Astrocyte (in vitro differentiated cells and primary cell): ENCODE measurements at regions not wholly inside any gene's neighbourhood (a gene's known extent, or its start where the extent isn't known, plus 50 kb on each side); places are given as distances from the start of the nearest gene placed in this dataset.

Experiments
- DNase-seq: peaks from one replicate; pipeline ENCODE4 v3.0.0-alpha.2; 2010; ENCODE audit warnings: low read depth
- FAIRE-seq: peaks from 2 replicates; lab custom pipeline; 2011; peaks lifted over from hg19 to GRCh38; lab: Jason Lieb, UNC
- H2AFZ ChIP-seq: 2 replicates; pipeline ENCODE4 v1.6.0; 2012; ENCODE audit warnings: low read depth, low read length, inconsistent platforms
- H3K27ac ChIP-seq: 2 replicates; pipeline ENCODE4 v1.5.1; 2011; ENCODE audit warnings: low read depth, low read length, inconsistent platforms
- H3K27me3 ChIP-seq: 2 replicates; pipeline ENCODE4 v1.6.0; 2011; ENCODE audit warnings: low read length, inconsistent platforms; ENCODE audit not compliant: insufficient read depth
- H3K36me3 ChIP-seq: 2 replicates; pipeline ENCODE4 v1.5.1; 2011; ENCODE audit warnings: low read length, inconsistent platforms; ENCODE audit not compliant: insufficient read depth
- H3K4me1 ChIP-seq: 2 replicates; pipeline ENCODE4 v1.5.1; 2011; ENCODE audit warnings: low read length, inconsistent platforms; ENCODE audit not compliant: insufficient read depth
- H3K4me2 ChIP-seq: 2 replicates; pipeline ENCODE4 v1.6.0; 2012; ENCODE audit warnings: low read length, inconsistent platforms
- H3K4me3 ChIP-seq: 2 replicates; pipeline ENCODE4 v1.5.1; 2011; ENCODE audit warnings: low read depth, mild to moderate bottlenecking, low read length, inconsistent platforms; ENCODE audit not compliant: insufficient read depth
- H3K79me2 ChIP-seq: 2 replicates; pipeline ENCODE4 v1.6.0; 2012; ENCODE audit warnings: mild to moderate bottlenecking, low read length, inconsistent platforms; ENCODE audit not compliant: insufficient read depth
- H3K9ac ChIP-seq: 2 replicates; pipeline ENCODE4 v1.6.0; 2012; ENCODE audit warnings: mild to moderate bottlenecking, low read length, inconsistent platforms
- H3K9me3 ChIP-seq: 2 replicates; pipeline ENCODE4 v1.5.1; 2012; ENCODE audit warnings: low read depth, mild to moderate bottlenecking, low read length, inconsistent platforms; ENCODE audit not compliant: insufficient read depth
- H4K20me1 ChIP-seq: 2 replicates; pipeline ENCODE4 v1.6.0; 2012; ENCODE audit warnings: low read length, inconsistent platforms; ENCODE audit not compliant: insufficient read depth
- H3K27ac Mint-ChIP-seq: one replicate; pipeline ENCODE4 v1.8.0; 2021; ENCODE audit warnings: mild to moderate bottlenecking, mixed read lengths; ENCODE audit not compliant: unreplicated experiment
- H3K27me3 Mint-ChIP-seq: one replicate; pipeline ENCODE4 v1.8.0; 2021; ENCODE audit warnings: low read depth, mixed read lengths; ENCODE audit not compliant: unreplicated experiment
- H3K36me3 Mint-ChIP-seq: one replicate; pipeline ENCODE4 v1.8.0; 2021; ENCODE audit warnings: low read depth, mixed read lengths; ENCODE audit not compliant: unreplicated experiment
- H3K4me1 Mint-ChIP-seq: one replicate; pipeline ENCODE4 v1.8.0; 2021; ENCODE audit warnings: low read depth, mixed read lengths; ENCODE audit not compliant: unreplicated experiment
- H3K4me3 Mint-ChIP-seq: one replicate; pipeline ENCODE4 v1.8.0; 2021; ENCODE audit warnings: mild to moderate bottlenecking, moderate library complexity, mixed read lengths; ENCODE audit not compliant: unreplicated experiment
- H3K9me3 Mint-ChIP-seq: one replicate; pipeline ENCODE4 v1.8.0; 2021; ENCODE audit warnings: mild to moderate bottlenecking, mixed read lengths; ENCODE audit not compliant: unreplicated experiment
- EZH2 ChIP-seq: IDR thresholded peaks from 2 replicates; pipeline ENCODE4 v1.6.1; 2012; ENCODE audit warnings: mild to moderate bottlenecking, low read length, inconsistent platforms; ENCODE audit not compliant: insufficient read depth
- TF ChIP-seq, protein P1 (sequence below): IDR thresholded peaks from 2 replicates; pipeline ENCODE4 v1.5.1; 2011; ENCODE audit warnings: low read depth, mild to moderate bottlenecking, inconsistent platforms, low read length, moderate library complexity; ENCODE audit not compliant: insufficient read depth

DNA sequence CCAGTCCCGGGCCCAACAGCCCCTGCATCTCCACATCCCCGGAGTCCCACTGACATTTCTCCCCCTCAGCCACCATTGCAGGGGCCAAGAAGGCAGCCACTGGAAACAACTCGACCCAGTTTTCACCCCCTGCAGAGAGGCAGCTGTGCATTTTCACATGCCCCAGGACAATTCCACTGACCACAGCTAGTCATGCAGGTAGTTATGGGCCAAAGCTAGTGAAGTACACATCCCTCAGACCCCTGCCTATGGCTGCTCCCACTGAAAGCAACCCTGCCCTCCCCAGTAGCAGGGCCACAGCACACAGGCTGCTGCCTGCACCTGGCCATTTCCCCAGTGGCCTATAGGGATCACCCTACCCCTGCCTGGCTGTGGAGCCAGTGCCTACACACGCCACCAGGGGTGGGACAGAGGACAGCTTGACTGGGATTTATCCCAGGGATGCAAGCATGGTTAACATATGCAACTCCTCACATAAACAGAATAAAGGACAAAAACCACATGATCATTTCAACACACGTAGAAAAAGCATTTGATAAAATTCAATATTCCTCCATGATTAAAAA lies 154.0 kb downstream of the NDUFA12 start:
- H3K27ac Mint-ChIP-seq, result no peak overlapping the region
- peaks cover 2% of the 10 kb centered on the region for H3K9me3 Mint-ChIP-seq
- Histone ChIP-seq H3K27me3 (peaks cover 11% of the 10 kb centered on the region), H3K4me1 (no peaks in the 10 kb centered on the region), H3K4me2 (no peak overlapping the region), H3K9me3 (no peaks in the 10 kb centered on the region), H4K20me1 (no peaks in the 10 kb centered on the region), H3K36me3 (no peaks in the 10 kb centered on the region), H3K79me2 (no peaks in the 10 kb centered on the region), H2AFZ (no peak overlapping the region), H3K27ac (no peak overlapping the region), H3K9ac (no peak overlapping the region), H3K4me3 (no peak overlapping the region)
- peaks cover 3% of the 10 kb centered on the region for H3K4me1 Mint-ChIP-seq
- FAIRE-seq (no peak), DNase-seq (no peak)
- H3K4me3 Mint-ChIP-seq, result no peak overlapping the region
- peaks cover 14% of the 10 kb centered on the region for H3K27me3 Mint-ChIP-seq
- H3K36me3 Mint-ChIP-seq, result no peaks in the 10 kb centered on the region
- TF ChIP-seq, protein P1, sequence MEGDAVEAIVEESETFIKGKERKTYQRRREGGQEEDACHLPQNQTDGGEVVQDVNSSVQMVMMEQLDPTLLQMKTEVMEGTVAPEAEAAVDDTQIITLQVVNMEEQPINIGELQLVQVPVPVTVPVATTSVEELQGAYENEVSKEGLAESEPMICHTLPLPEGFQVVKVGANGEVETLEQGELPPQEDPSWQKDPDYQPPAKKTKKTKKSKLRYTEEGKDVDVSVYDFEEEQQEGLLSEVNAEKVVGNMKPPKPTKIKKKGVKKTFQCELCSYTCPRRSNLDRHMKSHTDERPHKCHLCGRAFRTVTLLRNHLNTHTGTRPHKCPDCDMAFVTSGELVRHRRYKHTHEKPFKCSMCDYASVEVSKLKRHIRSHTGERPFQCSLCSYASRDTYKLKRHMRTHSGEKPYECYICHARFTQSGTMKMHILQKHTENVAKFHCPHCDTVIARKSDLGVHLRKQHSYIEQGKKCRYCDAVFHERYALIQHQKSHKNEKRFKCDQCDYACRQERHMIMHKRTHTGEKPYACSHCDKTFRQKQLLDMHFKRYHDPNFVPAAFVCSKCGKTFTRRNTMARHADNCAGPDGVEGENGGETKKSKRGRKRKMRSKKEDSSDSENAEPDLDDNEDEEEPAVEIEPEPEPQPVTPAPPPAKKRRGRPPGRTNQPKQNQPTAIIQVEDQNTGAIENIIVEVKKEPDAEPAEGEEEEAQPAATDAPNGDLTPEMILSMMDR, result no peak
- TF ChIP-seq EZH2, result no peak

DNA sequence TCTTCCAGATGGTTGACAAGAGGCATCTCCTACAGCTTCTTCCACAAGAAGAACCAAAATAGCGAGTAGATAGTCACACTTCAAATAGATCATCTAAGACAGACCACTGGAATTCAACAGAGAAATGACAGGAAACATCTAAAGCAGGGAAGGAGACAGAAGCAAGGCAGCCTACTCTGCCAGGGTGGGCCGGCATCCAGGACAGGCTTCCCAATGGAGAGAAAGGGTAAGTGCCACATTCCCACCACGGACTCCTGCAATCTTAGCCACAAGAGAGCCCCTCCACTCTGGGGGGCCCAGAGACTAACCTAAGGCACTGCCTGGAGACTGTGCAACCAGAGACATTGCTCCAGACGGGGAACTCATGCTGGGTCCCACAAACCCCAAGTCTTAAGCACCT lies 154.5 kb downstream of the NDUFA12 start:
- Histone ChIP-seq H3K79me2 (no peaks in the 10 kb centered on the region), H3K27me3 (peaks cover 11% of the 10 kb centered on the region), H3K9ac (no peak overlapping the region), H3K36me3 (no peaks in the 10 kb centered on the region), H3K4me2 (no peak overlapping the region), H3K27ac (no peak overlapping the region), H4K20me1 (no peaks in the 10 kb centered on the region), H3K4me3 (no peak overlapping the region), H2AFZ (no peak overlapping the region), H3K4me1 (no peaks in the 10 kb centered on the region), H3K9me3 (no peaks in the 10 kb centered on the region)
- no peak for DNase-seq
- peaks cover 13% of the 10 kb centered on the region for H3K27me3 Mint-ChIP-seq
- peaks cover 4% of the 10 kb centered on the region for H3K9me3 Mint-ChIP-seq
- H3K36me3 Mint-ChIP-seq, result no peaks in the 10 kb centered on the region
- H3K4me3 Mint-ChIP-seq, result no peak overlapping the region
- H3K27ac Mint-ChIP-seq, result no peak overlapping the region
- no peak for FAIRE-seq
- peaks cover 3% of the 10 kb centered on the region for H3K4me1 Mint-ChIP-seq
- TF ChIP-seq, protein P1, result no peak
- no peak for TF ChIP-seq EZH2

GRCh38 chr12:94845110-94845509 lies 158.4 kb downstream of the NDUFA12 start:
- no peak overlapping the region for H2AFZ ChIP-seq
- H3K9ac ChIP-seq, result no peak overlapping the region
- Mint-ChIP-seq H3K4me3 (no peak overlapping the region), H3K27ac (no peak overlapping the region), H3K9me3 (peaks cover 9% of the 10 kb centered on the region), H3K27me3 (peaks cover 6% of the 10 kb centered on the region), H3K36me3 (no peaks in the 10 kb centered on the region), H3K4me1 (no peaks in the 10 kb centered on the region)
- H3K79me2 ChIP-seq, result no peaks in the 10 kb centered on the region
- no peak overlapping the region for H3K4me3 ChIP-seq
- H3K9me3 ChIP-seq, result no peaks in the 10 kb centered on the region
- no peak for FAIRE-seq
- peaks cover 8% of the 10 kb centered on the region for H3K27me3 ChIP-seq
- H3K4me2 ChIP-seq, result no peak overlapping the region
- no peaks in the 10 kb centered on the region for H4K20me1 ChIP-seq
- DNase-seq, result no peak
- H3K27ac ChIP-seq, result no peak overlapping the region
- no peak for TF ChIP-seq EZH2
- TF ChIP-seq, protein P1, result no peak
- H3K4me1 ChIP-seq, result no peaks in the 10 kb centered on the region
- H3K36me3 ChIP-seq, result no peaks in the 10 kb centered on the region
